GM19351 (cell line): ENCODE measurements at regions not wholly inside any gene's neighbourhood (a gene's known extent, or its start where the extent isn't known, plus 50 kb on each side); places are given as distances from the start of the nearest gene placed in this dataset.

Source experiments
- ATAC-seq: cut with Tn5 transposase; IDR thresholded peaks from one replicate; pipeline ENCODE4 v1.9.1; 2021; ENCODE audit warnings: mild to moderate bottlenecking, moderate library complexity; ENCODE audit not compliant: unreplicated experiment

DNA sequence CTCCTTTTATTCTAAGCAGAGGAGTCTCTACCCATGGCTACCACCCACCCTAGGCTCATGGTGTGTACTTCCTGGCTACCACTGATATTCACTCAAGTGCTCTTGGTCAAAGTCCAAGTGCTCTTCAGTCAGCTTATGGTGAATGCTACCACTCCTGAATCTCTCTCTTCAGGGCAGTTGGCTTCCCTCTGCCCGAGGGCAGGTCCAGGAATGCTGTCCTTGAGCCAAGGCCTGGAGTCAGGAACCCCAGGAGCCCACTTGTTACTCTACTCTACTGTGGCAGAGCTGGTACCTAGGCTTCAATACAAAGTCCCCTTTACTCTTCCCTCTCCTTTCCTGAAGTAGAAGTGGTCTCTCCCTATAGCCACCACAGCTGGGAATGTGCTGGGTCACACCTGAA, 226.0 kb downstream of the DIPK2A start:
- ATAC-seq, result no peak

DNA sequence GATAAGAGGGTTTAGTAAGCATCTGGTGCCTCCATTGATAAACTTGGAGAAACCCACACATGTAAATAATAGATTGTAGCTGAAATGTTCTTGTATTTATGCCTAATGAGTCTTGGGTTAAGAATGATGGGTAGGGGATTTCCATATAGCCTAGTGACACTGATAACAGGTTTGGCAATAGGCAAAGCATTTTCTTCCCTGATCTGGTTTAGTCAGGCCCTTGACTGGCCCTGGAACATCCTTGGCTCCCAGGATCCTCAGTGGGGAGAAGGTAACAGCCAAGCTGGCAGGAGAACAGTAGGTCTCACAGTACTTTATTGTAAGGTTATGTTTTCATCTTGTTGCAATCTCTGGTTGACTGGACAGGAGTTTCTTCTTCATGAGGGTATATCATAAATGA, 228.4 kb downstream of the DIPK2A start:
- no peak for ATAC-seq

DNA sequence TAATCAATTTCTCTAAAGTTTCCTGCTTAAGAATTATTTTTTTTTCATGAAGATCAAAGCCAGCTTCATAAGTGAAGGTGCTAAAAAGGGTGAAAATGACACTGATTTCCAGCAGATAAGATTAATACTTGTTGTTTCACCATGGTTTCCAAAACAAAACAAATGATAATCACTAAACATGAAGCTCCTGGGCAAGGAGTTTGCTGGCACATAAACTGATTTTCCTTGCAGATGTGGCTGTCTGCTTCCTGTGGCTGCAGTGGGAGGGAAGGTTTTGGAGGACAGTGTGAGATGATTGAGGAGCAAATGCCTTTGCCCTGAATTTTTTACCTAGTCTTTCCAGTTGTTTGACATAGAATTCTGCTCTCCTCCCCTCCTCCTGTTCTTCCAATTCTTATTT, 228.8 kb downstream of the DIPK2A start:
- no peak for ATAC-seq

DNA sequence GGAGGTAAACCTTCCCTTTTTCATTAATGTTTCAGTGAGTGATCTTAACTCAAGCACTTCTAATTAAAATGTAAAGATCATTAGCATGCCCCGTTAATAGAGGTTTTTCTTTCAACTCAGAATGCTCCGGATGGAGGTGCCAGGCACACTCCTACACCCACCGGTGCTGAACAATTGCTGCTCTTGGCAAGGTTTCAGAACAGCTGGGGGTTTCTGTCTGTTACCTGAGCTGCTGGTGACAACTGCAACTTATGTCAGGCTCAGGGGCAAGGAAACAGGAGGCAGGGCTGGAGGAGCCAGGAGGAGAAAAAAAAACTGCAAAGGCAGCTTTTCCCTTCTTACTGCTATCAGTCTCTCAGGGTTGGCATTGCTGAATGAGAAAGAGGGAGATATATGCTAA, 250.1 kb downstream of the DIPK2A start:
- ATAC-seq, result no peak

DNA sequence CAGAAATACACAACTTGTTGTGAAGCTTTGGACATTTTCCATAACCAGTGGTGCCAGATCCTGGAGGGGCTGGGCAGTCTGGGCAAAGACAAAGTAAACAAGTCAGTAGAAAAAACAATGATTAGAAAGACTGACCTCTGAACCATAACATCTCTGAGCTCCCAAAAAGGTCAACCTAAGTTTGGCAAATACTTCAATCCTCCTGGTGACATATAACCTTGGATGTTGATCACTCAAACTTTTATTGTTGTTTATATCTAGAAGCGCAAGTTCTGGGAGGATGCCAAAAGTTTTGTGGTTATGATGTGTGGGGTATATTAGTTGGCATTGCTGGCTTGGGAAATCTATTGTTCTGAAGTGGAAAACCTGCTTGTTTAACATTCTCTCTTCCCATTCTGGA, 257.7 kb downstream of the DIPK2A start:
- ATAC-seq, result no peak

DNA sequence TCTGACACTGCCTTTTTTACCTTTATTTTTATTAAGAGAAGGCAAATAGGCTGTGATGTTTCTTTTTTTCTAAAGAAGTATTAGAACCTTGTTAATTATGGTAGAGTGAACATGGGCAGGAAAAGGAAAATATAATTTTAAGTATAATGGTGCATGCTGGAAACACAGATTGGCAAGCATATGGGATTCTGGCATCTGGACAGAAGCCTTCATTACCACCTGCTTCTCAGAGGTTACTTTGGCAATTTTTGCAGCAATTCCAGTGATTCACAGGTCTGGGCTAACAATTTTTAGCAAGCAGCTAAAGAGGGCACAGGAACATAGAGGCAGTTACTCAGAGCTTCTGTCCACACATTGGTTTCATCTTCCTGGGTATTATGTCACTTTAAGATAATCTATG, 258.3 kb downstream of the DIPK2A start:
- no peak for ATAC-seq

DNA sequence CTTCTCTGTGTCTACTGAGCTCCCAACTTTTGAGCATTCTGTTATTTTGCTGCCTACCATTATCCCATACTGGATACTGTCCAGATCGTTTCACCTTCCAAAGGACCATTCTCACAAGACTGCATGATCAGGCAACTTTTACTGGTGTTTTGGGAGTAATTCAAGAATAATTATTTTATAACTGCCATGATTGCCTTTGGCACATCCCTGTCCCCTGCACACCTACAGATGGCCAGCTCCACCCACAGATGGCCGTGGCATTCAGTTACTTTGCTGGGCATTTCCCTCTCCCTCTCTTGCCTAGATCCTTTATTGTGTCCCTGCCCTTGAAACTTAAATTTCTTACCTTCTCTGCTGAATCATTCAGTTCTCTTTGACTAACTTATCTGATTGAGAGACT, 263.9 kb downstream of the DIPK2A start:
- ATAC-seq, result no peak

DNA sequence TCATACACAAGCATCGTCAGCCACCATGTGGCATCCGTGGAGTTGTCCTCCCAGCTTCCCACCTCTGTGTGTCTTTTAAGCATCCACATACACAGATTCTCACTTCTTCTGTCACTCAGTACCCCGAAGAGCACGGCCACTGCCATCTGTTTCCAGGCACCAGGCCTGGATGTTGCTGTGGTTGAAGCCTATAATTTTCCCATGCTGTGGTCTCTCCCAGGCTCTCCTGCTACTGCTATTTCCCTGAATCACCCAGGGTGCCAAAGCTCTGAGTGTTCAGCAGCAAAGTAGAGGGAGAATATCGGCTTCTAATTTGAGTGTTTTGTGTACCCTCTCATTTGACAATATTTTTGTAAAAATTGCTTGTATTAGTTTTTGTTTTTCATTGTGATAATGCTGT, 265.7 kb downstream of the DIPK2A start:
- ATAC-seq, result no peak

DNA sequence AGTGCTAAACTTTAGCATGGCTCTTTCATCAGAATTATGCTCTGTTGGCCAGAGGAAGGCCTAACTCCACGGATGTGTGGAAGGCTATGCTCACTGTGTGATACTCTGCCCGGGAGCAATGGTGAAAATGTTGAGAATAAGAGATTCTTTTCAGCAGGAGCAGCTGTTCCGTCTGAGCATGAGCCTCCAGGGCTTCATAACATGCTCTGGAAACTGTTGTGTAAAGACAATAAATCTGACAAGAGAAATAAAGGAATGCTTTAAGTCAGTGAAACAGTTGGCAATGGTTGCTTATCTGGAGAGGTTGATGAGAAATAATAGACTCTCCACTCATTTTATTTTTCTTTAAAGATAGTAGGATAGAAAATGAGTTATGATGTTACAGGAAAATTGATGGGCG, 269.8 kb downstream of the DIPK2A start:
- ATAC-seq, result no peak

DNA sequence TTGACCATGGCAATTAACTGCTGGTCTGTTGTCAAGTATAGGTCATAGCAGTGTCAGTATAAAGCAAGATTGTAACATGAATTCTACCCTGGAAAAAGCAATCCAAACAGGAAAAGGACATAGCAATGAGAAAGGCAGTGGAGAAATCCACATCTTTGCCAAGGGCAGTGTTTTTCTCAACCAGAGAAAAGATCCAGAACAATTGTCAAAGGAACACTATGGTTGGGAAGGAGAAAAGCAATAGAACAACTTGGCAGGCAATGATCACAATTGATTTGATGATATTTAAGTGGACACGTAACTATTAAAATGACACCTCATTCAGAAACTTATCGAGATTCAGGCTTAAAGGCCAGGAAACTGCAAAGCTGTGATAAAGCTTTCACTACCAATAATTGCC, 271.1 kb downstream of the DIPK2A start:
- no peak for ATAC-seq

DNA sequence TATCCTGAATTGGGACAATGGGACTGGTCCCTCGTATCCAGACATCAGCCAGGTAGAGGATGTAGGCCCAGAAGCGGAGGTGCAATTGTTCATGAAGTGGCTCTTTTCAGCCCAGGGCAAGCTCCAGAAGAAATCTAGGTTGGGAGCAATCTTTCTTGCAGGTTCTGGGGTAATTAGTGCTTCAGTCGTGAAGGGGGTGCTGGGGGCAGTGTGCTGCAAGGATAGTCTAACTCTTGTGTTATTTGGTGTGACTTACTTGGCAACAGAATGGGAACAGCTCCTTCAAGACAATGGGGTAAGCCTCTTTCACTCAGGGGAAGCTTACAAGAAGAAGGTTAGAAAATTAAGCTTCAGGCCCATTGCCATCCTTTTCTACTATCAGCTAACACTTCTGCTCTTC, 273.0 kb downstream of the DIPK2A start:
- ATAC-seq, result peak; percentile 66

DNA sequence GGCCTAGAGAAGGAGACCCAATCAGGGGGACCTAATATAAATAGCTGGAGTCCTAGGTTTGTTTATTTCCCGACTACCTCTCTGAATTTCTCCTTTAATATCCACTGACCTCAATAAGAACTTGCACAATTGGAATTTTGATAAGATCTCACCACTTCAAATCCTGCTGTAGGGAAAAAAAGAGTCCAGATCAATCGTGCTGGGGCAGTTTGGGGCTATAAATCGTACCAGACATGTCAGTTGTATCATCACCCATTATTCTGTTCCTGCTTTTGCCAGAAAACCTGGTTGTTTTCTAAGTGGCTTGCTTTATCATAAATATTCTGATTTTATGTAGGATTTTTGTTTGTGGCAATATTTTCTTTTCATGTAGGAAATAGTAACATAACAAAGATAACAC, 281.3 kb downstream of the DIPK2A start:
- ATAC-seq, result no peak

DNA sequence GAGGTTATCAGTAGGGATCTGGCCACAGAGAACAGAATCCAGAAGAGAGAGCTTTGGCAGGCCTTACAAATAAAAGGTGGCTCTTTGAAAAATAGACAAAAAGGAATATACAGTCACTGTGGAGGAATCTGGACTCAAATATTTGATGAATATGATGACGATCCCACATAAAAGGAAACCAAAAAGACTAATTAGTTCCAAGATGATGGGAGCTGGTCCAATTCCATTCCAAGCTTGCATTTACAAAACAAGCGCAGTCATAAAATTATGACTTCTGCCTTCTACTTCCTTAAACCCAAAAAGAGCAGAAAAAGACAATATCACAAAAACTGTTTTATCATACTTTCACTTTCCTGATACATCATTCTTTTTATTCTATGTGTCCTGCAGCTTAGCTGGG, 285.8 kb downstream of the DIPK2A start:
- ATAC-seq, result no peak

DNA sequence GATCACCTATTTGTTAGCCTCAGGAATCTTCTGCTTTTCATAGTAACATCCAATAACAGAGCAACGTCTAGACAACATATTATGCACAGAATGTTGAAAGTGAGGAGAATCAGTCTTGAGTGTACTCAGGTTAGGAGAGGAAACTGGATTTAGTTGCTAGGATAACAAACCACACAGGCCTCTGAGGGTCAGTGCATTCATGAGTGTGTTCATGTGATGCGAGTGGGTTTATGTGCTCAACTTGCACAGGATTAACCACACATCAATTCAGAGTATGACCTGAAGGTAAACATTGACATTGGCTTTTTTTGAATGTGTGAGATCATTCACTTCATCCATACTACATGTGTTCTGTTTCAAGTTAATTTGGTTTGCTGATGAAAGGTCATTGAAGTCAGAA, 287.6 kb downstream of the DIPK2A start:
- no peak for ATAC-seq

DNA sequence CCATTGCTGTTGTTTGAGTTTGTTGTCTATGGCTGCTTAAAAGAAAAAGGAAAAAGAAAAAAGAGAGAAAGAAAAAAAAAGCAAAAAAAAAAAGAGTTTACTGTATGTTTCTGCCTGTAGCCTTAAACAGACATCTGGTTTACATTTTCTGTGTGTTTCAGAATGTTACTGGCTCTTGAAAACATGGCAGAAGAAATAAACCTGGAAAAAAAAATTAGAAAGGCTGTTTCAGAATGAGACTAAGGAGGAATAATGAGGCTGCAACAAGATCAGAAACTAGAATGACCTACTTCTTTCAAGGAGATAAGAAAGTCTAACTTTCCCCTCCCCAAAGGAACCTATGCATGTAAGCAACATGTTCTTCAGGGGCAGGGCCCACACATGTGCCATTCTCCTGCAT, 292.1 kb downstream of the DIPK2A start:
- no peak for ATAC-seq

DNA sequence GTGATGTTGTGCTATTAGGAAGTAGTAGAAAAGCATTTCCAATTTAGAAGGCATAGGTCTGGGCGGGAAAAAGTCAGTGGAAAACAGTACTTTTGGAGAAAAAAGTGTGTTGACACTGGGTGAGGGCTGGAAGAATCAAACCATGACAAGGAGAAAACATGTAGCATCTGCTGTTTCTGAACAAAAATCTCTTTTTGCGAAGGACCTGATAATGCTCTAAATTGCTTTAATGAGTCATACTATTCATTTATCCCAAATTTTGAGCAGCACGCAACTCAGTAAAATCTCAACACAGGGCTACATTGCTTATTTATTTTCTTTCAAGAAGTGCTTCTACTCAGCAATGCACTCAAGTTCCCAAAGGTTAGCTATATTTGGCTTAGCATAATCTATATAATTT, 292.7 kb downstream of the DIPK2A start:
- ATAC-seq, result no peak

DNA sequence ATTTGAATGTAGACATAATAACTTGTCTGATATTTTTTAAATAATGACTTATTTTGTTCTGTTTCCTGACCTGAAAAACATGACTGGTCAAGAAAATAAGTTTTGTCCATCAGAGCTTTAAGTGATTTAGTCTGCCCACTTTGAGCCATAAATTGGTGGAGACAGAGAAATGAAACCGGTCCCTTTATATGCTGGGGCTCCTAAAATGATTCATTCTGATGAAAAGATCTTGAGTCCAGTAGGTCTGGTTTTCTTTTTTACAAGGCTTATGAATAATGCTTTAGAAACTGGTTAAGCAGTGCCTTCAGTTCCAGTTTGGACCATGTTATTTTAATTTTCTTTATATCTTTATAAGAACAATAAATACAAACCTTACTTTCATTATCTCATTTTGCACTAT, 293.2 kb downstream of the DIPK2A start:
- ATAC-seq, result no peak

DNA sequence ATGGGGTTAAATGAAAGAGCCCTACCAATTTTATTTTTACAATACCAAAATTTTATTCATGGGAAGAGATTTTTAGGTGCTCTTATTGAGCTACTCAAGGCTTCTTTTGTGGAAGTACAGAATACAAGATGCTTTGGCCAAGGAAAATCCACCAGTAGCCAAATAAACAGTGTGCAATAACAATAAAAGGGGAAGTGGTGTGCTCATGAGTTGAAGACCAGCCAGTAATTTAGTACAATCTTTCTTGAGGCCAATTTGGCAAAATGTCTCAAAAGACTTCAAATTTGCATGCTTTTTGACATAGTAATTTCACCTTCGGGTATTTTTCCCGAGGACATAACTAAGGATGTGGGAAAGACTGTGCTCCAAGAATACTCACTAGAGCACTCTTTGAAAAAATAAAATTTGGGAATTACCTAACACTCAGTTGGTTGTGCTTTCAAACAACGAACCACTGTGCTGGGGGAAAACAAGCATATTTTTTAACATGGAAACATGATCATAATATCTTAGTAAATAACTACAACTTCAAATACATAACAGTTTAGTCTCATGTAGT, 294.0 kb downstream of the DIPK2A start:
- ATAC-seq, result no peak

DNA sequence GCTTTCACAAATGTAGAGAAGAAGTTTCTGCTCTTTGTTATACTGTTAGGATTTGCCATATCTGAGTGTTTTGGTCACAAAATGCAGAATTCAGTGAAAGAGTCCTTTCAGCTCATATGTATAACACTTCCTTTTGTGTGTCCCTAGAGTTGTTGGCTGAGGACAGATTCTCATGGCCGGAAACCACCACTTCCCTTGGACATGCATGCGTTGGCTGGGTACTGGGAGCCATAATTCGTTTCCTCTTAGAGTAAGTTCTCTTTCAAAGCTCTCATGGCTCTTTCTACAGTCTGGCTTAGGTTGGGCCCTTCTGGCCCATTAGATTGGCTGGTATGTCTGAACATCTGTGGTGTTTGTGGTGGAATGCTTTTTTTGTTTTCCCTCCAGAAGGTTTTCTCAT, 298.5 kb downstream of the DIPK2A start:
- no peak for ATAC-seq

DNA sequence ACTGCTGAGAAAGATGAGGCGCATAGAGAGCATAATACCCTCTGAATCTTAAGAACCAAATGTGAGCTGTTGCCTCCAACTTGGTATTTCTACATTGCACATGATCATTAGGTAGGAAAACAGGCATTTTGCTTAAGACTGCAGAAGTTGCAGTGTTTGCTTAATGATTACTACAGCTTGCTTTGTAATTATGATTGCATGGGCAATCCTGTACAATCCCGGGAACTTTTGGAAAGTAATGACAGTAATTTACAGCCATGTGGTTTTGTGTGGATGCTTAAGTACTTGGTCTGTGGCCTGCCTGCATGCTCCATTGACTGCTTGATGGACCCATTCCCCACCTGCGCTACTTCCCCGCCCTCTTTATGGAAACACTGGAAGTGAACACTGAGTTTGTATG, 301.1 kb downstream of the DIPK2A start:
- no peak for ATAC-seq

DNA sequence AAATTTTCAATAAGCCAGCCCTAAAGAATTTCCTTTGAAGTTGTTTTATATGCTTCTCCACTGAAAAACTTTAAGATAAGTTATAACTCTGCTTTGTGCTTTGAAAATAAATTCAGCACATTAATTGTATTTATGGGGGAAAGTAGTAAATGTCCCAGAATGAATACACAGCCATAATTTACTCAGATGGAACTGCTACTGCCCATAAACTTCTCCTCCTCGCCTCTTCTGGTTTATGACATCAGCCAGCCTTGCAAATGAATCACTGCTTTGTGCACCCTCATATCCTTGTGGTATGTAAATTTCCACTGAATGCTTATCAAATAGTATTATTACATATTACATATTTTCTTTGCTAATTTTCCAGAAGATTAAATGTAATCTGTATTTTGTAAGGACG, 302.0 kb downstream of the DIPK2A start:
- ATAC-seq, result no peak

DNA sequence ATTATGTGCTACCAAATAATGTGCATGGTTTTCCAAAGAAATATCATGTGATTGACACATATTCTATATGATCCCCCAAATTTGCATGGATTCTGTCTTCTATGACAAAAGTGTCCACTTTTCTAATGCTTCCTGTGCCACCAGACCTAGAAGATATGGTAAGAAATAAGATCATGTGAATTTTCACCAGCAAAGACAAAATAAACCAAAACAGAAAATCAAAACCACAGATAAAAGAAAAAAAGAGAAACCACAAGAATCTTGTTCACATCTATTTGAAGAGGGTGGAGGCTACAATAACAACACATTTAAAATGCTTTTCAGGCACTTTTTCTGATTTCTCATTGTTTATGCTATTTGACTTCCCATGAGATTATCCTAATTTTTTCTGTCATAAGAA, 303.4 kb downstream of the DIPK2A start:
- no peak for ATAC-seq

DNA sequence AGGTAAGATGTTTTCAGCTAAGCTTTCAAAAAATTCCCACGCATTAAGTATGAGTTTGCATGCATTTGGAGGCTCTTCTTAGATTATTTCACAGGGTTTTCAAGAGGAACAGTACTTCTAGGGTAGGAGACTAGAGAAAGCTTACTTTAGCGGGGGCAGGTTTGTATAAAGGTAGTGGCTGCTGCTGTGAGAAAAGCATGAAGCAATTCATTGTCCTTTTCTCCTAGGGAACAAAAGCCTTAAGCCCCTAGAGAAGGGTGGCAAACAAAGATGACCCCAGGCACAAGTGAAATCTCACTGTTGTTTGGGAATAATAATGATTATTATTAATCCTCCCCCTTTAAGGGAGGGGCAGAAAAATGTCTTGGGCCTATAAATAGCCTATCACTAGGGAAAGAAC, 310.7 kb downstream of the DIPK2A start:
- ATAC-seq, result no peak
